AG04449 (cell line): ENCODE measurements at regions not wholly inside any gene's neighbourhood (a gene's known extent, or its start where the extent isn't known, plus 50 kb on each side); places are given as distances from the start of the nearest gene placed in this dataset.

Experiments
- CTCF ChIA-PET: fragments of 350-600 bp; formaldehyde crosslinking; extraction: SDS; loops from one replicate; lab custom pipeline; 2021; ENCODE audit warnings: antibody characterized with exemption; lab: Yijun Ruan, JAX
- POLR2A ChIA-PET: fragments of 400-600, 350-600 bp; formaldehyde crosslinking; extraction: SDS; loops from one replicate; lab custom pipeline; 2020; ENCODE audit warnings: antibody characterized with exemption, inconsistent platforms; lab: Yijun Ruan, JAX
- DNase-seq: peaks from one replicate; pipeline ENCODE4 v3.0.0-alpha.2; 2010; ENCODE audit warnings: low read depth, low spot score
- H3K4me3 ChIP-seq: 2 replicates; pipeline ENCODE4 v1.5.1; 2011; ENCODE audit warnings: low read depth, mild to moderate bottlenecking, control low read depth, low read length
- CTCF ChIP-seq: IDR thresholded peaks from one replicate; pipeline ENCODE4 v1.5.1; 2011; ENCODE audit warnings: mild to moderate bottlenecking, moderate library complexity, low read length, control low read depth, inconsistent platforms; ENCODE audit not compliant: insufficient read depth; ENCODE audit errors: missing control alignments

DNA sequence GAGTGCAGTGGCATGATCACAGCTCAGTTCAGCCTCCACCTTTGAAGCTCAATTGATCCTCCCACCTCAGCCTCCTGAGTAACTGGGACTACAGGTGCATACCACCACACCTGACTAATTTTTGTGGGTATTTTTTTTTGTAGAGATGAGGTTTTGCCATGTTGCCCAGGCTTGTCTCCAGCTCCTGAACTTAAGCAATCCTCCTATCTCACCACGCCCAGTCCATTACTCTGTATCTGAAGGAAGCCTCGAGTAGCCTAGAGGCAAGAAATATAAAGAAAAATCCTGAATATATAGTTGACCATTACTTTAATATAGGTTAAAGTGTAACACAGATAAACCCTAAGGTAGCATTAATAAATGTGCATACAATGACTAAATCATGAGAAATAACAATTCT lies 686.8 kb upstream of the PIK3C3 start:
- TF ChIP-seq CTCF: no peak
- H3K4me3 ChIP-seq: no peak overlapping the region
- DNase-seq: no peak
- CTCF ChIA-PET: no interaction called here
- POLR2A ChIA-PET: no interaction called here

GRCh38 chr18:41266616-41267015 lies 688.4 kb upstream of the PIK3C3 start:
- DNase-seq: peak; percentile 4
- no peak for TF ChIP-seq CTCF
- ChIA-PET CTCF (no interaction called here), POLR2A (no interaction called here)
- H3K4me3 ChIP-seq: no peak overlapping the region

DNA sequence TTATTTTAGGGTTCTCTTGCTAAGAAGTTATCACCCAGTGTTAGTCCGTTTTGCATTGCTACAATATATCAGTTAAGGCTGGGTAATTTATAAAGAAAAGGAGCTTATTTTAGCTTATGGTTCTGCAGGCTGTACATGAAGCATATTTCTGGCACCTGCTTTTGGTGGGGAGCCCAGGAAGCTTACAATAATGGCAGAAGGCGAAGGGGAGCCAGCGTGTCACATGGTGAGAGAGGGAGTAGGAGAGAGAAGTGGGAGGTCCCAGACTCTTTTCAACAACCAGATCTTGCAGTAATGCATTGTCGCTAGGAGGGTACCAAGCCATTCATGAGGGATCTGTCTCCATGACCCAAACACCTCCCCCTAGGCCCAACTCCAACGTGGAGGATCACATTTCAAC lies 688.8 kb upstream of the PIK3C3 start:
- ChIA-PET CTCF (no interaction called here), POLR2A (no interaction called here)
- no peak overlapping the region for H3K4me3 ChIP-seq
- DNase-seq: no peak
- no peak for TF ChIP-seq CTCF

- ChIA-PET CTCF (no interaction called here), POLR2A (no interaction called here)
- no peak for DNase-seq
- H3K4me3 ChIP-seq: no peak overlapping the region
- TF ChIP-seq CTCF: no peak
Measured at GRCh38 chr18:41265047-41265446, 690.0 kb upstream of the PIK3C3 start.

DNA sequence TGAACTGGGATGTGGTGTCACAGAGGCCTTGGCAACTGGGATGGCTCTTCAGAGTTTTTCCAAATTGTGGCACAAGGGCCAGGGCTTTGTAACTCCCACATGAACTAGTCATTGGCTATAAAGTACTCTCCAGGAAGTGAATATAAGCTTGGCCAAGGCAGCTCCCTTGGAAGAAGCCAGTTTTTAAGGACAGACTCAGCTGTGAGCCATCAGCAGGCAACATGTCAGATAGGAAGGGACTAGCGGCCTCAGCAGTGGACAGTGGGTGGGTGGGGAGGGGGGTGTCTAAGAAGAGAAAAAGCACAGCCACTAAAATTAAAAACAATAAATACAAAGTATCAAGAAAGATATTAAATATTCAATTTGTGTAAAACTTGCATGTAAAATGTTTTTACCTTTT lies 691.1 kb upstream of the PIK3C3 start:
- CTCF ChIA-PET: no interaction called here
- POLR2A ChIA-PET: no interaction called here
- DNase-seq: no peak
- no peak overlapping the region for H3K4me3 ChIP-seq
- no peak for TF ChIP-seq CTCF

DNA sequence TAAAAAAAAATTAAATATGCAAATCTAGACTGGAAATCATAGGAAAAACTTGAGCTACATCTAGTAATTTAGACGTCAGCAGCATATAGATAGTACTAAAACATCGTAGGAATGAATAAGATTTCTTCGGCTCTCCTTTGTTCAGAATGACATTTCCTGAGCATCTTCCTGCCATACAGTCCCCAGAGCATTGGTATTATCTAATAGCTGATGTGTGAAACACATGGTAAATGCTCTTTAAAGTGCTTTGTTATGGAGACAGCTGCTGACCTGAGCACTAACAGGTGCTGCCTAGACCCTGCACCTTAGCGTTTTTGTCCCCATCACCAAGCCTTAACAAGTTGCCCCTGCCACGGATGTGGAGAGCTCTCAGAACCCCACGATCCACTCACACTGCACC lies 692.3 kb upstream of the PIK3C3 start:
- no peak for TF ChIP-seq CTCF
- no peak for DNase-seq
- H3K4me3 ChIP-seq: no peak overlapping the region
- ChIA-PET POLR2A (no interaction called here), CTCF (no interaction called here)
